ENCODE measurements at regions not wholly inside any gene's neighbourhood (a gene's known extent, or its start where the extent isn't known, plus 50 kb on each side); places are given as distances from the start of the nearest gene placed in this dataset.

DNA sequence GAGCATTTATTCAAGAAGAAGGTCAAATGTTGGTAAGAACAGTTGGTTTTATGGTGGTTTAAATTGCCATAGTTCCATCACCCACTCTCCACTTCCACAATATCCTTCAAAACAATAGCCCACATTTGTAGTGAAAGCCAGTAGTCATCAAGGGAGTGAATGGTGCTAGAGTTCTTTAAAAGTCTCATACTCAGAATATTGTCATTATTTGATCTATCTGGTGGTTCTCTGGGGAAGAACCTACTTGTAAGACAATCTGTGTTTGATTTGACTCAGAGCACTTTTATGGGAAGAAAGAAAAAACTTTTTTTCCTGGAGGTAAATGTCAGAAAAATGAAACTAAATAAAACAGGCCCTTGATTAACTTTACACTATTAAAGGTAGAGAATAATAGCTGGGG lies 893.8 kb downstream of the QKI start:
- ChIA-PET CTCF (no interaction called here), POLR2A (no interaction called here)
- DNase-seq (ENCODE audit: extremely low spot score) = no peak
- TF ChIP-seq TARDBP (IDR thresholded peaks at IDR 0.05) = no peak
- TF ChIP-seq ZNF384 (IDR thresholded peaks at IDR 0.05) = no peak
- TF ChIP-seq ELF4 (IDR thresholded peaks at IDR 0.05) = no peak
- no peak for TF ChIP-seq FOXK2 (IDR thresholded peaks at IDR 0.05)
- no peak for TF ChIP-seq CTBP1 (IDR thresholded peaks at IDR 0.05; ENCODE audit: borderline replicate concordance)
- TF ChIP-seq L3MBTL2 (conservative IDR thresholded peaks at IDR 0.05) = no peak
- TF ChIP-seq FOXA1 (IDR thresholded peaks at IDR 0.05) = no peak
- TF ChIP-seq LEF1 (IDR thresholded peaks at IDR 0.05; ENCODE audit: borderline replicate concordance) = no peak
- TF ChIP-seq, protein P1, sequence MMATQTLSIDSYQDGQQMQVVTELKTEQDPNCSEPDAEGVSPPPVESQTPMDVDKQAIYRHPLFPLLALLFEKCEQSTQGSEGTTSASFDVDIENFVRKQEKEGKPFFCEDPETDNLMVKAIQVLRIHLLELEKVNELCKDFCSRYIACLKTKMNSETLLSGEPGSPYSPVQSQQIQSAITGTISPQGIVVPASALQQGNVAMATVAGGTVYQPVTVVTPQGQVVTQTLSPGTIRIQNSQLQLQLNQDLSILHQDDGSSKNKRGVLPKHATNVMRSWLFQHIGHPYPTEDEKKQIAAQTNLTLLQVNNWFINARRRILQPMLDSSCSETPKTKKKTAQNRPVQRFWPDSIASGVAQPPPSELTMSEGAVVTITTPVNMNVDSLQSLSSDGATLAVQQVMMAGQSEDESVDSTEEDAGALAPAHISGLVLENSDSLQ (IDR thresholded peaks at IDR 0.05) = no peak
- TF ChIP-seq BHLHE40 (IDR thresholded peaks at IDR 0.05; ENCODE audit: borderline replicate concordance) = no peak
- TF ChIP-seq NFRKB (IDR thresholded peaks at IDR 0.05) = no peak
- no peak for TF ChIP-seq SP1 (IDR thresholded peaks at IDR 0.05)
- TF ChIP-seq FOXM1 (IDR thresholded peaks at IDR 0.05; ENCODE audit: borderline replicate concordance) = no peak

DNA sequence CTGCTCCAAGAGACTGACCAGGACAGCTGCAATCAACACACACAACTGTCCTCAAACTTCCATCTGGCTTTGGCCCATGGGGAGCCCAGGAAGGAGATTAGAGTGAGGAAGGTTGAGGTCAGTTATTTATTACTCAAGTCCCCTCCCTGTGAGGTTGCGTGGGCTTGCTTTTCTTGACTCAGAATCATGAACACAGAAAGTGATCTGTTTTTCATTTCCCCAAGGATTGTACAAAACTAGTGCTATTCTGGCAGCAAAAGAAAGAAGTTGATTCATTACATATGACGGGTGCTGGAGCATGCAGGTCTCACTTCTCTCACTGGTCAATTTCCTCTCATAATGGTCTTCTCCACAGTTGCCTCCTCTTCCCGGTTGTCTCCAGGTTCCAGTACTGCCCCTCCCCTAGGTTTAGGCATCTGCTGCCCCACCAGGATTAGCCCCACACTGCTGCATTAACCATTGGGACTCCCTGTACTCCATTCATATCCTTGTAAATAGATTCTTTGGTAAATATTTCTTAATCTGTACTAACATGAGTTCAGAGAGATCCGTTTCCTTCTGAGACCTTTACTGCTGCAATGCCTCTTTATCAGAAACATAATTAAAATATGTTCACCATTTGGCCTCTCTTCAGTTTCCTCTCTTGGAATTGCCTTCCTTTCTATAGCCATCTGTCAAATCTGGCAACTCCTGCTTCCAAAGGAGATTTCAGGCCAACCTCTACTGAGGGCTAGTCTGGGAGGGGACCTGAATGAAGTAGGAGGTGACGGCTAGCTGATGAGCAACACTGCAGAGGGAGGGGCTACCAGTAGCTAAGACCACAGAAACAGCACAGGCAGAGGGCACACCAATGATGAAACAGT lies 888.8 kb downstream of the QKI start:
- CTCF ChIA-PET = no interaction called here

DNA sequence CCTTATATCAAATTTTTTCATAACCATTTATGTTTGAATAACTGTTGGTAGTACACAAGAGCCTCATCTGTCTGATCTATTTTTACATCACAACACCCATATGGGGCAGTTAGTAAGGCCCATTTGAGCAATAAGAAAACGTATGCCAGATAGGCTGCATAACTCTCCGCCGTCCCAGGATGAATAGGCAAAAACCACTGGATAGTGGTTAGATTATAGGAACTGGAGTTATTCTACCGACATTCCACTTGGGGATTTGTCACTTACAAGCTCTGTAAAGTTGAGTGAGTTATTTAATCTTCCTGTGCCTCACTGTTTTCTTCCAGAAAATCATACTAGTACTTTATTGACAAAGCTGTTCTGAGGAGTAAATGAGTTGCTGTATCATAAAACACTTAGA lies 881.9 kb downstream of the QKI start:
- DNase-seq (ENCODE audit: extremely low spot score) = no peak
- TF ChIP-seq HDGF (IDR thresholded peaks at IDR 0.05; ENCODE audit: borderline replicate concordance) (no peak), CTBP1 (IDR thresholded peaks at IDR 0.05; ENCODE audit: borderline replicate concordance) (no peak), SUZ12 (IDR thresholded peaks at IDR 0.05) (no peak), FOXK2 (IDR thresholded peaks at IDR 0.05) (no peak), ELF4 (IDR thresholded peaks at IDR 0.05) (no peak)
- CTCF ChIA-PET = no interaction called here
- POLR2A ChIA-PET = no interaction called here

More for the DNA sequence above, 888.8 kb downstream of the QKI start:
- no peak for DNase-seq (ENCODE audit: extremely low spot score)
- POLR2A ChIA-PET = no interaction called here
- TF ChIP-seq CTBP1 (IDR thresholded peaks at IDR 0.05; ENCODE audit: borderline replicate concordance) (no peak), ZNF384 (IDR thresholded peaks at IDR 0.05) (no peak), ELF4 (IDR thresholded peaks at IDR 0.05) (no peak), HDGF (IDR thresholded peaks at IDR 0.05; ENCODE audit: borderline replicate concordance) (no peak), FOXK2 (IDR thresholded peaks at IDR 0.05) (no peak), FOXM1 (IDR thresholded peaks at IDR 0.05; ENCODE audit: borderline replicate concordance) (no peak), FOXA1 (IDR thresholded peaks at IDR 0.05) (no peak), LEF1 (IDR thresholded peaks at IDR 0.05; ENCODE audit: borderline replicate concordance) (no peak), TARDBP (IDR thresholded peaks at IDR 0.05) (no peak), SUZ12 (IDR thresholded peaks at IDR 0.05) (no peak), BHLHE40 (IDR thresholded peaks at IDR 0.05; ENCODE audit: borderline replicate concordance) (no peak)
- TF ChIP-seq, protein P1 (IDR thresholded peaks at IDR 0.05) = no peak

DNA sequence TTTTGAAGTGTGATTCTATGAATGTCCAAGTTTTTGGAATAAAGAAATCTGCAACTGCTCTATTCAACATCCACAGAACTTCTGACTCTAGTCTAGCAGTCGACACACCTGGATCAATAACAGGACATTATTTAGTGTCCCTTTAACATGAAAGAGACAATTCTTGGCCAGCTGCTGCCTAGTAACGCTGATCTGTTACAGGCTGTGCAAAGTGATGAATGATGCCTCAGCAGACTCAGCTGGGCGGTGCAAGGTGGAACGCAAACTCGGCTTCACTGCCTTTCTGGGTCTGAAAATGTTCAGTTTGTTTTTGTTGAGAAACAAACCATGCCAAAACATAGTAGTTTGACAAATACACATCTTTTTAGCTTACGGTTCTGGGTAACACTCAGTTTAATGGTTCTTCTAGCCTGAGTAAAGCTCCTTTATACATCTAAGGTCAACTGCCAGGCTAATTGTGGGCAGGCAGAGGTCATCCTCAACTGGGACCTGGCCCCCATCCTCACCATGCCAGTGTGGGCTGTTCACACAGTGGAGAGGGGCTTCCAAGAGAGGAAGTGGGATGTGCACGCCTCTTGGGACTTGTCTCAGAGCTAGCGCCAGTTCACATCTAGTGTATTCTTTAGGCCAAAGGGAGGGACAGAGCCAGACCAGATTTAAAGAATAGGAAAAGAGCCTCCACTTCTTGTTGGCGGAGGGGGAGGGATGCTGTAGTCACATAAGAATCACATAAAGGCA lies 879.7 kb downstream of the QKI start:
- ChIA-PET POLR2A (no interaction called here), CTCF (no interaction called here)
- no peak for DNase-seq (ENCODE audit: extremely low spot score)
- no peak for TF ChIP-seq FOXA1 (IDR thresholded peaks at IDR 0.05)
- no peak for TF ChIP-seq L3MBTL2 (conservative IDR thresholded peaks at IDR 0.05)
- no peak for TF ChIP-seq ZNF384 (IDR thresholded peaks at IDR 0.05)
- no peak for TF ChIP-seq NFRKB (IDR thresholded peaks at IDR 0.05)
- TF ChIP-seq ARNT (IDR thresholded peaks at IDR 0.05) = no peak

DNA sequence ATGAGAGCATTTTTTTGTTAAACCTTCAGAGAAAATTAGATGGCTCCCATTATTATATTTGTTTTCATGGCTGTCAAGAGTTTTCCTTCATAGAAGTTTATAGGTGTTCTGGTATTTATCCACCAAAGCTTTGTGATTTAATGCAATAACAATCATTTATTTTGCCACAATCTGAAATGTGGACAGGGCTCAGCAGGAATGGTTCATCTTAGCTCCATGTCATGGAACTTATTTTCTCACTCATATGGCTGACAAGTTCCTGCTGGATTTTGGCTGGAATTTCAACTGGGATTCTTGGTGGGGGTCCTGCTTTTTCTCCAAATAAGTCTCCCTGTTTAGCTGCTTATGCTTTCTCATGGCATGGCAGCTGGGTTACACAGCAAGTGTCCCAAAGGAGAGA lies 876.7 kb downstream of the QKI start:
- no peak for DNase-seq (ENCODE audit: extremely low spot score)
- POLR2A ChIA-PET = no interaction called here
- CTCF ChIA-PET = no interaction called here
- TF ChIP-seq FOXK2 (IDR thresholded peaks at IDR 0.05) (no peak), L3MBTL2 (conservative IDR thresholded peaks at IDR 0.05) (no peak), CTBP1 (IDR thresholded peaks at IDR 0.05; ENCODE audit: borderline replicate concordance) (no peak), NFRKB (IDR thresholded peaks at IDR 0.05) (no peak)

DNA sequence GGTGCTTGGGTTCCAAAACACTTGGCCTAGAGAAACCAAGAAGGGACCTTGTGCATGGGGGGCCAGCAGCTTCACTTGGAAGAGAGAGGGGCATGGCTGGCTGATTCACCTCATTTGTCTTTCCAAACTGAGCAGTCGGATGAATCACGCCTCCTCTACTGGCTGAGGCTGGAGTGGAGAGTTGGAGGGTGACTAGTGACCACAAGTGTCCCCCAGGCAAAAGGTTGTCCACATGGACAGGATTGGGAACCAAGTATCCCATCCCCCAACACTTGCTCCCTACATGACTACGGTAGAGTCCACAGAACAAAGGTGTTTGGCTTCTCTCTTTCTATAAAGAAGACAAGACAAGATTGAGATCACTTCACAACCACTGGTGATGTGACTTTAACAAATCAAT lies 875.6 kb downstream of the QKI start:
- CTCF ChIA-PET = no interaction called here
- POLR2A ChIA-PET = no interaction called here
- TF ChIP-seq LEF1 (IDR thresholded peaks at IDR 0.05; ENCODE audit: borderline replicate concordance) (no peak), NFRKB (IDR thresholded peaks at IDR 0.05) (no peak), TARDBP (IDR thresholded peaks at IDR 0.05) (no peak), SUZ12 (IDR thresholded peaks at IDR 0.05) (no peak), FOXM1 (IDR thresholded peaks at IDR 0.05; ENCODE audit: borderline replicate concordance) (no peak), FOXA1 (IDR thresholded peaks at IDR 0.05) (no peak)
- TF ChIP-seq, protein P1 (IDR thresholded peaks at IDR 0.05) = no peak
- no peak for DNase-seq (ENCODE audit: extremely low spot score)

All from HEK293T (cell line).